Activated CD8-positive, alpha-beta T cell treated with anti-CD3 and anti-CD28 coated beads for 36 hours (primary cell): ENCODE measurements at regions not wholly inside any gene's neighbourhood (a gene's known extent, or its start where the extent isn't known, plus 50 kb on each side); places are given as distances from the start of the nearest gene placed in this dataset.

Source experiments
- ATAC-seq: fragments of 200-7000 bp; cut with Tn5 transposase; one replicate; pipeline ENCODE4 v1.10.0; 2021; ENCODE audit warnings: mild to moderate bottlenecking, moderate library complexity
- CTCF ChIA-PET: fragments of 350-600 bp; sonication (Branson Sonifier 250); formaldehyde crosslinking; loops from one replicate; lab custom pipeline; 2021; ENCODE audit warnings: antibody characterized with exemption; lab: Charles Lee
- POLR2A ChIA-PET: fragments of 350-600 bp; sonication (Branson Sonifier 250); formaldehyde crosslinking; loops from one replicate; lab custom pipeline; 2021; ENCODE audit warnings: antibody characterized with exemption; lab: Charles Lee
- DNase-seq: peaks from one replicate; pipeline ENCODE4 v3.0.0-alpha.2; 2020
- H3K27ac Mint-ChIP-seq: one replicate; pipeline ENCODE4 v1.8.0; 2021; ENCODE audit warnings: mild to moderate bottlenecking, mixed read lengths
- H3K27me3 Mint-ChIP-seq: one replicate; pipeline ENCODE4 v1.8.0; 2021; ENCODE audit warnings: mixed read lengths
- H3K36me3 Mint-ChIP-seq: one replicate; pipeline ENCODE4 v1.8.0; 2021; ENCODE audit warnings: low read depth, mixed read lengths
- H3K4me1 Mint-ChIP-seq: one replicate; pipeline ENCODE4 v1.8.0; 2021; ENCODE audit warnings: low read depth, mixed read lengths
- H3K4me3 Mint-ChIP-seq: one replicate; pipeline ENCODE4 v1.8.0; 2021; ENCODE audit warnings: mild to moderate bottlenecking, moderate library complexity, mixed read lengths
- H3K9me3 Mint-ChIP-seq: one replicate; pipeline ENCODE4 v1.8.0; 2021; ENCODE audit warnings: mixed read lengths
- intact Hi-C: fragments of 100-400 bp; cut with micrococcal nuclease; formaldehyde crosslinking; loops from one replicate; pipeline ENCODE4 v1.10.0; 2022
- TF ChIP-seq, protein P1 (sequence below): fragments of 200-600 bp; IDR thresholded peaks from one replicate; pipeline ENCODE4 v1.8.0; 2022; ENCODE audit warnings: antibody characterized with exemption, mild to moderate bottlenecking

DNA sequence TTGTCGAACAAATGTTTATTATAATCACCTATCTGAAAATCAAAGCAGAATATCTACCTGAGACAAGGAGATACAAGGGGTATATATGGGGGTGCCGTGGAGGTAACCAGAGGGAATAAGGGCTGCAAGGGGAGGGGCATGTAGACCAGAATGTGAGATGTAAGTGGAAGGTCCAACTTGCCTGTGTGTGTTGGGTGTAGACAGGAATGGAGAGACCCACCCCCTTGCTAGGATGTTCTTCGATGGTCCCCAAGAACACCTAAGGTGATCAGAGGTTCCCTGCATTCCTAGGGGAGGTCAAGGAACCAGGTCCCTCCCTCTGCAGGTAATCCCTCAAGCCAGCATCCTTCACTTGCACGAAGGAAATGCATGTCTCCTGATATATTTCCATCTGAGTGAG lies 167.9 kb downstream of the DICER1 start:
- no peak for ATAC-seq
- H3K9me3 Mint-ChIP-seq, result peaks cover 6% of the 10 kb centered on the region
- DNase-seq, result no peak
- TF ChIP-seq, protein P1, sequence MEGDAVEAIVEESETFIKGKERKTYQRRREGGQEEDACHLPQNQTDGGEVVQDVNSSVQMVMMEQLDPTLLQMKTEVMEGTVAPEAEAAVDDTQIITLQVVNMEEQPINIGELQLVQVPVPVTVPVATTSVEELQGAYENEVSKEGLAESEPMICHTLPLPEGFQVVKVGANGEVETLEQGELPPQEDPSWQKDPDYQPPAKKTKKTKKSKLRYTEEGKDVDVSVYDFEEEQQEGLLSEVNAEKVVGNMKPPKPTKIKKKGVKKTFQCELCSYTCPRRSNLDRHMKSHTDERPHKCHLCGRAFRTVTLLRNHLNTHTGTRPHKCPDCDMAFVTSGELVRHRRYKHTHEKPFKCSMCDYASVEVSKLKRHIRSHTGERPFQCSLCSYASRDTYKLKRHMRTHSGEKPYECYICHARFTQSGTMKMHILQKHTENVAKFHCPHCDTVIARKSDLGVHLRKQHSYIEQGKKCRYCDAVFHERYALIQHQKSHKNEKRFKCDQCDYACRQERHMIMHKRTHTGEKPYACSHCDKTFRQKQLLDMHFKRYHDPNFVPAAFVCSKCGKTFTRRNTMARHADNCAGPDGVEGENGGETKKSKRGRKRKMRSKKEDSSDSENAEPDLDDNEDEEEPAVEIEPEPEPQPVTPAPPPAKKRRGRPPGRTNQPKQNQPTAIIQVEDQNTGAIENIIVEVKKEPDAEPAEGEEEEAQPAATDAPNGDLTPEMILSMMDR, result no peak
- H3K4me1 Mint-ChIP-seq, result no peaks in the 10 kb centered on the region
- no peak overlapping the region for H3K27ac Mint-ChIP-seq
- H3K4me3 Mint-ChIP-seq, result no peak overlapping the region
- peaks cover 19% of the 10 kb centered on the region for H3K27me3 Mint-ChIP-seq
- H3K36me3 Mint-ChIP-seq, result no peaks in the 10 kb centered on the region
- ChIA-PET POLR2A (no interaction called here), CTCF (no interaction called here)
- intact Hi-C loops, result no loop called here

DNA sequence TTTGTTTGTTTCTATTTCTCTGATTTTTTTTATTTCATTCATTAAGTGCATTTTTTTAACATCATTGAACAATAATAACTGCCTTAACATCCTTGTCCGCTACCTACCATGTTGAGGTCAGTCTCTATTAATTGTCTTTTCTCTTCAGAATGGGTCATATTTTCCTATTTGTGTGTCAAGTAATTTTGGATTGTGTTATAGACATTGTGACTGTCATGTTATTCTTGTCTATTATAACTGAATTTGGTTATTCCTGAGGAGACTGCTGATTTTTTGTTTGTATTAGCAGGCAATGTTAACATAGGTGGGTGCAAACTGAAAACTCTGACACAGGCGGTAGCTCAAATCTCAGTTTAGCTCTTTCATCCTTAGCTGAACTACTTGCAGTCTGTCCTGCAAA lies 169.9 kb downstream of the DICER1 start:
- ATAC-seq, result no peak
- no peak overlapping the region for H3K27ac Mint-ChIP-seq
- peaks cover 17% of the 10 kb centered on the region for H3K27me3 Mint-ChIP-seq
- H3K36me3 Mint-ChIP-seq, result no peaks in the 10 kb centered on the region
- POLR2A ChIA-PET, result no interaction called here
- TF ChIP-seq, protein P1, result no peak
- no peak for DNase-seq
- no peaks in the 10 kb centered on the region for H3K4me1 Mint-ChIP-seq
- peaks cover 6% of the 10 kb centered on the region for H3K9me3 Mint-ChIP-seq
- H3K4me3 Mint-ChIP-seq, result no peak overlapping the region
- CTCF ChIA-PET, result no interaction called here
- intact Hi-C loops, result no loop called here

DNA sequence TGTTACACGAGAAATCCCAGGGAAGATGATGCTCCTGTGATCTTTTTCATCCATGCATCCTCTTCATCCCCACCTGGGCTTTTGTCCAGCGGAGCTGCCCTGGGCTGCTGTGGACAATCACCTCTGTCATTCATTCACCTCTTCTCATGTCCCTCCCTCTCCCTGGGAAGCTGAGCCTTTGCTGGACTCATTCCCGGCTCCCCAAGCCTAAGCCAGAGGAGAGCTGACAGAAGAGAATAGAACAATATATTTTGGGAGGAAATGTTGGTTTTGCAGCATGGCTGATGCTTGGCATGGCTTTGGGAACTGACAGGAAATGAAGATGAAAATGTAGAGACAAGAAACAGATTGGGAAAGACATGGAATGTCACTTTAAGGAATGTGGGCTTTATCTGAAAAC lies 177.4 kb downstream of the DICER1 start:
- CTCF ChIA-PET, result no interaction called here
- no peak for ATAC-seq
- no peaks in the 10 kb centered on the region for H3K4me1 Mint-ChIP-seq
- H3K9me3 Mint-ChIP-seq, result no peaks in the 10 kb centered on the region
- peaks cover 5% of the 10 kb centered on the region for H3K27me3 Mint-ChIP-seq
- no peak for DNase-seq
- POLR2A ChIA-PET, result no interaction called here
- H3K36me3 Mint-ChIP-seq, result no peaks in the 10 kb centered on the region
- intact Hi-C loops, result no loop called here
- H3K27ac Mint-ChIP-seq, result no peak overlapping the region
- TF ChIP-seq, protein P1, result no peak
- no peak overlapping the region for H3K4me3 Mint-ChIP-seq

DNA sequence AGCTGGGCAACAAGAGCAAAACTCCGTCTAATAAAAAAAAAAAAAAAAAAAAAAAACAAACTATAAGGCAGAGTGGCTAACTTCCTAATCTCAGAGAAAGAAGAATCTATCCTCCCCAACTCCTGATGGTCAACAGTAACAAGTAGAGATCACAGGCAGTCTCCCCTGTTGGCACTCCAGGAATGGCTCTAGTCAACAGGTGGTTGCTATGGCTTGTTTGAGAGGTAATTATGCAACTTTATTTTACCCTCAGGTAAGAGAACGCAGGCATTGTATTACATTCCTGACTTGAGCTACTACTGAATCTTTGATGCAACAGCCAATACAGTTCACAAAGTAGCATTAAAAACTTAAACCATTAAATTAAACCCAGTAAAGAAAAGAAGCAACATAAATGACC lies 180.3 kb downstream of the DICER1 start:
- POLR2A ChIA-PET, result no interaction called here
- TF ChIP-seq, protein P1, result no peak
- Mint-ChIP-seq H3K4me1 (no peaks in the 10 kb centered on the region), H3K4me3 (no peak overlapping the region), H3K9me3 (no peaks in the 10 kb centered on the region), H3K36me3 (no peaks in the 10 kb centered on the region), H3K27ac (no peak overlapping the region), H3K27me3 (peaks cover 6% of the 10 kb centered on the region)
- CTCF ChIA-PET, result no interaction called here
- intact Hi-C loops, result no loop called here
- ATAC-seq, result no peak
- no peak for DNase-seq

DNA sequence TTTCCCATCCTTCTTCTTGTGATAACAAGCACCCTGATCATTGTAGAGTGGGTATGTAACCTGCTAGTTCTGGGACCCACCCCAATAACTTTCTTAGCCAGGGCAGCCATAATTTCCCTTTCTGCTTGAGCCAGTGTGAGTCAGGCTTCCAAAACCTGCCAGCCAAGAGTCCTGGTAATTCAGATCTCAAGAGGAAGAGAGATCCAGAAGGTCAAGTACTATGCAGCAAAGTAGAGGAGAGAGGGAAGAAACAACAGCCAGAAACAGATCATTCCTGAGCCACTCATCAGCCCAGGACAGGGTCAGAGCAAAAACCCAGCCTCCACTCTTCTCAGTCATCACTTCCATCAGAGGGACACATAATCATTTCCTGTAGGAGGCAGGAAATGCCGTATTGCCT lies 182.0 kb downstream of the DICER1 start:
- ATAC-seq (no peak), DNase-seq (no peak)
- no peak overlapping the region for H3K27ac Mint-ChIP-seq
- ChIA-PET CTCF (no interaction called here), POLR2A (no interaction called here)
- H3K4me1 Mint-ChIP-seq, result no peaks in the 10 kb centered on the region
- H3K9me3 Mint-ChIP-seq, result no peaks in the 10 kb centered on the region
- intact Hi-C loops, result no loop called here
- no peaks in the 10 kb centered on the region for H3K36me3 Mint-ChIP-seq
- TF ChIP-seq, protein P1, result no peak
- H3K27me3 Mint-ChIP-seq, result peaks cover 15% of the 10 kb centered on the region
- no peak overlapping the region for H3K4me3 Mint-ChIP-seq
